ENCODE measurements at regions not wholly inside any gene's neighbourhood (a gene's known extent, or its start where the extent isn't known, plus 50 kb on each side); places are given as distances from the start of the nearest gene placed in this dataset.
"Not testable (repeated sequence)": the region's sequence is repeated elsewhere in the genome, so short reads cannot be mapped to it uniquely, and the experiment has no call there.

DNA sequence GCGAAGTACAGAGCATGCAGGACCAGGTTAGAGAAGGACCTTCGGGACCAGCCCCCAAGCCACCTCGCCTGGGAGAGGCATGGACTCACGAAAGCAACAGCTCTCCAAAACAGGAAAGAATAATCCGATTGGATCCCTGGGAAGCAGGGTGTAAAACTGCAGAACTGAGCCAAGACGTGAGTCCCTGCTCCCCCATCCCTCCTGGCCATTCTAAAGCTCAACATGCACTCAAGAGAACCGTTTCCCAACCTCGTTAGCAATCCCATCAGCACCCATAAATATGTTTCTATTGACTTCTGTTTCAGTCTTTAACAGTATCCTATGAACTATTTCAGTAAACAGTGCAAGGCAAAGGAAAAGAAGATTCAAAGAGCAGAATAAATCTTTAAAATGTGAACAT is 167.0 kb downstream of the COPRS start:
- in situ Hi-C loops (cut with MboI; ENCODE audit: low sequenced_read_pairs), result no loop called here
- Histone ChIP-seq H3K36me3 (replicated peaks) (no peaks in the 10 kb centered on the region), H3K4me3 (no peak overlapping the region), H3K27me3 (ENCODE audit: low read depth) (no peaks in the 10 kb centered on the region), H3K4me1 (no peaks in the 10 kb centered on the region), H3K9me3 (no peaks in the 10 kb centered on the region)
- DNase-seq (ENCODE audit: low spot score in 2 of 2), result no peak

DNA sequence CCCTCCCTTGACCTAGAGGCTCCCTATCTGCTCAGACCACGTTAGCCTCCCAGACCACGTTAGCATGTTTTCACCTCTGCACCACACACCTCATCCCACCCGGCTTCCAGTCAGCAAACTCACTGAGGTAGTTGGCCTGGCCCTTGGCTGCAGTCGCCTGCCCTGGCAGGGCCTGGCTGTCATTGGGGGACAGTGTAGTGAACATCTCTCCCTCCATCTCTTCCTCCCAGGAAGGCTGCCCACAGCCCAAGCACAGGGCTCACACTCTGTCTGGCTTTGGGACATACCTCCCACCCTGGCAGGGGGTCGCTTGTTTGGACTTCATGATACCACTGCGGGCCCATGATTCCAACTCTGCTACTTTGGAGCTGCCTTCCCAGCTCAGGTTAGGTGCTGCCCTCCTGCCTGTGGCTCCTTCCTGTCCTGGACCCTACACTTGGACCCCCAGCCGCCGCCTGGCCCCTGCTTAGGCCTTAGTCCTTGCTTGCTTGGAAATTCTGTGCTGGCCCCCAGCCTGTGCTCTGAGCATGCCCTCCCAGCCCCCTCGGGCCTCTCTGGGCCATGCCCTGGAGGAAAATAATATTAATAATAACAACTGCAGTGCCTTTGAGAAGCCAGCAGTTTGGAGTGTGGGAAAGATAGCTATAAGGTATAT is 167.7 kb downstream of the COPRS start:
- Histone ChIP-seq H3K4me1 (no peaks in the 10 kb centered on the region), H3K4me3 (no peak overlapping the region), H3K36me3 (replicated peaks) (no peaks in the 10 kb centered on the region), H3K27me3 (ENCODE audit: low read depth) (no peaks in the 10 kb centered on the region; the same call in 1 of the 2 replicates), H3K9me3 (no peaks in the 10 kb centered on the region)
- in situ Hi-C loops (cut with MboI; ENCODE audit: low sequenced_read_pairs), result no loop called here
- DNase-seq (ENCODE audit: low spot score in 2 of 2), result no peak

DNA sequence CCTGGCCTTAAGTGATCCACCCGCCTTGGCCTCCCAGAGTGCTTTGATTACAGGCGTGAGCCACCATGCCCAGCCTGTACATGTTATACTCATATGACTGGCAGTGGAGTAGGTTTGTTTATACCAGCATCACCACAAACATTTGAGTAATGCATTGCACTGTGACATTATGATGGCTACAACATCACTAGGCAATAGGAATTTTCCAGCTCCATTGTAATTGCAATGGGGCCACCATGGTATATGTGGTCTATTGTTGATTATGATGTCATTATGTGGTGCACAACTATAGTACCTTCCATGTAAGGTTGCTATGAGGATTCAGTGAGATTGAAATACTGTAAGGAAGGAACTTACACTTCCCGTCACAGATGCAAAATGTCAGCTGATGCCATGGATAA is 168.9 kb downstream of the COPRS start:
- in situ Hi-C loops (cut with MboI; ENCODE audit: low sequenced_read_pairs), result no loop called here
- no peaks in the 10 kb centered on the region for H3K36me3 ChIP-seq (replicated peaks)
- no peaks in the 10 kb centered on the region for H3K4me1 ChIP-seq
- no peak overlapping the region for H3K4me3 ChIP-seq
- no peaks in the 10 kb centered on the region for H3K9me3 ChIP-seq
- no peak for DNase-seq (ENCODE audit: low spot score in 2 of 2)
- no peaks in the 10 kb centered on the region; the same call in 1 of the 2 replicates for H3K27me3 ChIP-seq (ENCODE audit: low read depth)

DNA sequence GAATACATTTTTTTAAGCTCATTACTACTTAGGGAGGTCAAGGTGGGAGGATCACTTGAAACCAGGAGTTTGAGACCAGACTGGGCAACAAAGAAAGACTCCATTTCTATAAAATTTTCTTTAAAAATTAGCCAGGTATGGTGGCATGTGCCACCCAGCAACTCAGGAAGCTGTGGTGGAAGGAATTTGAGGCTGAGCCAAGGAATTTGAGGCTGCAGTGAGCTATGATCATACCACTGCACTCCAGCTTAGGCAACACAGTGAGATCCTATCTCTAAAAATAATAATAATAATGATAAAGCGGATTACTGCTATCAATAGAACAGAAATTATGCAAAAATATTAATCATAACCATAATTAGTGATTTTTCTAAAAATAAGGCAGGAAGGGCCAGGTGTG is 170.3 kb downstream of the COPRS start:
- Histone ChIP-seq H3K4me3 (no peak overlapping the region), H3K4me1 (no peaks in the 10 kb centered on the region), H3K36me3 (replicated peaks) (no peaks in the 10 kb centered on the region), H3K27me3 (ENCODE audit: low read depth) (peaks cover 3% of the 10 kb centered on the region; the same call in 1 of the 2 replicates), H3K9me3 (no peaks in the 10 kb centered on the region)
- no peak for DNase-seq (ENCODE audit: low spot score in 2 of 2)
- in situ Hi-C loops (cut with MboI; ENCODE audit: low sequenced_read_pairs), result no loop called here

- in situ Hi-C loops (cut with MboI; ENCODE audit: low sequenced_read_pairs), result no loop called here
- Histone ChIP-seq H3K4me3 (no peak overlapping the region), H3K36me3 (replicated peaks) (no peaks in the 10 kb centered on the region), H3K9me3 (no peaks in the 10 kb centered on the region), H3K27me3 (ENCODE audit: low read depth) (peaks cover 3% of the 10 kb centered on the region; the same call in 1 of the 2 replicates), H3K4me1 (no peaks in the 10 kb centered on the region)
- DNase-seq (ENCODE audit: low spot score in 2 of 2), result no peak
Measured at GRCh38 chr17:31687505-31688126, 171.4 kb downstream of the COPRS start.

DNA sequence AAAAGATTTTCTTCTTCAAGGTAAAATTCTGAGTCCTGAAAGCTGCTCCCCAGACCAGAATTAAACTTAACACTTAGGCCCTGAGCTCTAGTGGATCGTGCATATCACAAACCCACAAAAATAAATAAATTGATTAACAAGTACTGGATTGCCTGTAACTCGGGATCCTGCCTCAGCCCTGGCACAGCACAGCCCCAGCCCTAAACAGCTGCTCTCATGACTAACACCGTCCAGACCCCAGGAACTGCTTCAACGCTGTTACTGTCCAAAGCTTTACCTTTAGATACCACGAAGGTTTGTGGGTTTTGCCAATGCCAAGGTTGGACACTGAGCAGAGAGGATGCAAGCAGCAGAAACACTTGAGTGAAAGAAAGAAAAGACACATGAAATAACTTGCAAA is 172.5 kb downstream of the COPRS start:
- DNase-seq (ENCODE audit: low spot score in 2 of 2), result no peak
- H3K27me3 ChIP-seq (ENCODE audit: low read depth), result peaks cover 5% of the 10 kb centered on the region; the same call in 1 of the 2 replicates
- H3K4me1 ChIP-seq, result no peaks in the 10 kb centered on the region
- H3K36me3 ChIP-seq (replicated peaks), result no peaks in the 10 kb centered on the region
- in situ Hi-C loops (cut with MboI; ENCODE audit: low sequenced_read_pairs), result no loop called here
- no peaks in the 10 kb centered on the region for H3K9me3 ChIP-seq
- H3K4me3 ChIP-seq, result no peak overlapping the region

DNA sequence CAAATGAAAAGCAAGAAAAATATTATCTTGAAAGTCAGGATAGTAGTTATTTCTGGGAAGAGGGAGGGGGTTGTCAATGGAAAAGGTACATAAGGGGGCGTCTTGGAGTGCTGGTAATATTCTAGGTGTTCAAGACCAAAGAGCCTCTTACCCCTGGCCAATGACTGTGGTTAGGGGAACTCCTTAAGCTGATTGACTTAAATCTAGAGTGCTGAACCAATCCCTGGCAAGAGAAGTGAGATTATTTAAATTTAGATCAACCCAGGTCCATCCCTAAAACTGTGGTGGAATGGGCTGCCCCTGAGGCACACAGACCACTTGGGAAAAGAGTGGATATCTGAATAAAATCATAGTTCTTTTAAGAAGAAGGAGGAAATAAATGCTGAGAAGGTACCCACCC is 174.1 kb downstream of the COPRS start:
- H3K4me1 ChIP-seq, result no peaks in the 10 kb centered on the region
- no peaks in the 10 kb centered on the region for H3K9me3 ChIP-seq
- no peak for DNase-seq (ENCODE audit: low spot score in 2 of 2)
- H3K4me3 ChIP-seq, result no peak overlapping the region
- in situ Hi-C loops (cut with MboI; ENCODE audit: low sequenced_read_pairs), result no loop called here
- no peaks in the 10 kb centered on the region for H3K36me3 ChIP-seq (replicated peaks)
- peaks cover 12% of the 10 kb centered on the region for H3K27me3 ChIP-seq (ENCODE audit: low read depth)

DNA sequence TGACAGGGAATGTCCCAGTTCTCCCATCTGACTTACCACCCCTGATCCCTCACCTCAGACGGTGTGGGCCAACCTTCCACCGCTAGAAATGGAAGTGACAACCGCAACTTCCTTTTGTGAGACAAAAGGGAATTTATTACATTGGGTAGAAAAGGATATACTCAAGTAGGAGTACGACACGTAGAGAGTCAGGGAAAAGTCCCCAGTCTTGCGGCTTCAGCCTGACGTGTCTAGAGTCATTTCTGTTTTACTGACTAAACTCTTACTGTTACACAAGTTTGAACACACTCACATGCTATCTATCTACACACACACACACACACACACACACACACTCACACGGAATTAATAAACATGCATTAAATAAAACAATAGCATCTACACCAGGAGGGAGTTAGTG is 178.9 kb downstream of the COPRS start:
- H3K27me3 ChIP-seq (ENCODE audit: low read depth), result peaks cover 12% of the 10 kb centered on the region
- in situ Hi-C loops (cut with MboI; ENCODE audit: low sequenced_read_pairs), result no loop called here
- no peaks in the 10 kb centered on the region for H3K4me1 ChIP-seq
- H3K9me3 ChIP-seq, result no peaks in the 10 kb centered on the region
- no peaks in the 10 kb centered on the region for H3K36me3 ChIP-seq (replicated peaks)
- no peak overlapping the region for H3K4me3 ChIP-seq
- no peak for DNase-seq (ENCODE audit: low spot score in 2 of 2)

DNA sequence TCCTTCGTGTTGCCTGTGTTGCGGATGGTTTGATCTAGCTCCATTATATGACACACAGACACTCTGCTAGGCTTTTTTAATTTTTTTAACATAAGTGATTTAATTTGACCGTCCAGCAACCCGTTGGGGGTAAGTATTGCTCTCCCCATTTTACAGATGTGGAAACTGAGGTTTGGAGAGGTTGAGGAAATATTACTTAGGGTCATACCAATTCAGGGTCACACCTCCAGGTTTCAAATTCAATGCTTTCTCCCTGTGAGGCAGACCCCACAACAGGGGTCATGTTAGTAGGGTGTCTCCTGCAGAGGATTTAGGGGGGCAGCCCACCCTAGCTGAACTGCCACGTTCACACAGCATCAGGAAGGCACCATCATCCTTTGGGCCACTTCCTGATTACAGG is 179.4 kb downstream of the COPRS start:
- H3K36me3 ChIP-seq (replicated peaks), result no peaks in the 10 kb centered on the region
- in situ Hi-C loops (cut with MboI; ENCODE audit: low sequenced_read_pairs), result no loop called here
- no peaks in the 10 kb centered on the region for H3K9me3 ChIP-seq
- no peaks in the 10 kb centered on the region for H3K4me1 ChIP-seq
- DNase-seq (ENCODE audit: low spot score in 2 of 2), result no peak
- peaks cover 12% of the 10 kb centered on the region for H3K27me3 ChIP-seq (ENCODE audit: low read depth)
- no peak overlapping the region for H3K4me3 ChIP-seq

DNA sequence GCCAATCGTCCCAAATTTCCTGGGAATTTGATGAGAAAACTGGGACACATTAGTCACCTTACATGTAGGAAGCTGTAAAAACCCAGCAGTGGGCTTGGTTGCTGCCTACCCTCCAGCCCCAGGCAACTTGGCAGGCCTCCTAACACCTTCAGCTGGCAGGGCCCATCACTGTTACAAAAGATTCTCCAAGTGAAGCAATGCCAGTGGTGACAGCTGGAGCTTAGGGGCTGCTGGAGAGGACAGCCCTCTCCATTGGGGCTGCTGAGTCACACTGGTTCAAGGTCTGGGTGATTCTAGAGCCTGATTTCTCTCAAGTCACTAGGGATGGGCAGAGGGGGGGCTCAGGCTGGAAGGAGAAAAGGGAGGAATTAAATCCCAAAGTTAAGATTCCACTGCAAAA is 180.6 kb downstream of the COPRS start:
- no peak for DNase-seq (ENCODE audit: low spot score in 2 of 2)
- Histone ChIP-seq H3K27me3 (ENCODE audit: low read depth) (peaks cover 11% of the 10 kb centered on the region), H3K4me1 (no peaks in the 10 kb centered on the region)

DNA sequence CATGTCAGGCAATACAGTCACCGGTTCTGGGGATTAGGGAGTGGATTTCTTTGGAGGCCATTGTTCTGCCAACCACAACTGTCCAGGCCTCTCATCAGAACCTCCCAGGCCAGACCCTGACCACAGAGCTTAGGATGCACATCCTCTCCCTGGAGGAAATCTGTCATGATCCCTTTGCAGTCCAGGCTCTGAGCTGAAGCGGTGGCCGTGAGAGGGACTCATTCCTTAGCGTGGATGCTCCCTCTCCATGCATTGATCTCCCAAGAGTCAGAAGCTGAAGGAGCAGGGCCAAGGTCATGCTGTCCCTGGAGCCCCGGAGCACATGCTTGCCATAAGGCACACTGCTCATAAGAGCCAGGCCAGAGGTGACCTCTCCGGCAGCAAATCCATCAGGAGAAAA is 181.4 kb downstream of the COPRS start:
- H3K4me1 ChIP-seq, result no peaks in the 10 kb centered on the region
- H3K4me3 ChIP-seq, result no peak overlapping the region
- H3K27me3 ChIP-seq (ENCODE audit: low read depth), result peaks cover 11% of the 10 kb centered on the region
- H3K36me3 ChIP-seq (replicated peaks), result no peaks in the 10 kb centered on the region
- H3K9me3 ChIP-seq, result no peaks in the 10 kb centered on the region
- in situ Hi-C loops (cut with MboI; ENCODE audit: low sequenced_read_pairs), result no loop called here
- DNase-seq (ENCODE audit: low spot score in 2 of 2), result no peak

More for the DNA sequence above, 180.6 kb downstream of the COPRS start:
- H3K36me3 ChIP-seq (replicated peaks), result no peaks in the 10 kb centered on the region
- no peaks in the 10 kb centered on the region for H3K9me3 ChIP-seq
- in situ Hi-C loops (cut with MboI; ENCODE audit: low sequenced_read_pairs), result no loop called here
- H3K4me3 ChIP-seq, result no peak overlapping the region

- in situ Hi-C loops (cut with MboI; ENCODE audit: low sequenced_read_pairs), result no loop called here
- Histone ChIP-seq H3K4me3 (no peak overlapping the region), H3K36me3 (replicated peaks) (no peaks in the 10 kb centered on the region), H3K27me3 (ENCODE audit: low read depth) (peaks cover 11% of the 10 kb centered on the region), H3K9me3 (no peaks in the 10 kb centered on the region), H3K4me1 (no peaks in the 10 kb centered on the region)
- no peak for DNase-seq (ENCODE audit: low spot score in 2 of 2)
Measured at GRCh38 chr17:31677036-31677435, 182.0 kb downstream of the COPRS start.

GRCh38 chr17:31675392-31675791 is 183.7 kb downstream of the COPRS start:
- H3K27me3 ChIP-seq (ENCODE audit: low read depth); H3K9me3 ChIP-seq; H3K4me3 ChIP-seq; DNase-seq (ENCODE audit: low spot score in 2 of 2); H3K36me3 ChIP-seq (replicated peaks); in situ Hi-C loops (cut with MboI; ENCODE audit: low sequenced_read_pairs); H3K4me1 ChIP-seq: not testable (repeated sequence)

DNA sequence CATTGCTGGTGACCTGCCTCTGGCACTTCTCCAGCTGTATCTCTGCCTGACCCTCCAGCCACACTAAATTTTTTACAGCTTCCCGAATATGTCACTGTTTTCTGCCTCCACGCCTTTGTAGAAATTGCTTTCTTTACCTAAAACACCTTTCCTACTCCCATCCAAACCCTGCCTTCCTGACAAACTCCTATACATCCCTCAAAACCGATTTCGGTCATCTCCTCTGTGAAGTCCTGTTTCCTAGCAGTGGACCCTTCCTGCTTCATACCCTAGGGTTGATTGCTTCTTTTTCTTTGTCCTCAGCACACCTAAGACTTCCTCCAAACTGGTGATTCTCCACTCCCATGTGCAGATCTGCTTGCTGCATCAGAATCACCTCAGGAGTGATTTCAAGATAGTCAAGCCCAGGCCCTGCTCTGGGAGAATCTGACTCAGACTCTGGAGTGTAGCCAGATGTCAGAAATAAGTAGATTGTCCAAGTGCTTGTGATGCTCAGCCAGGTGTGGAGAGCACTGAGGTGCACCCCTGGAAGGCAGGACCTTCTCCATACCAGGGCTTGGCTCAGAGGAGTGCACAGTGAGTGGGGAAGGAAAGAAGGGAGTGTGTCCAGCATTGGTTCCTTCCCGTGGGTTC is 184.2 kb downstream of the COPRS start:
- no peak for DNase-seq (ENCODE audit: low spot score in 2 of 2)
- in situ Hi-C loops (cut with MboI; ENCODE audit: low sequenced_read_pairs), result no loop called here
- peaks cover 3% of the 10 kb centered on the region; the same call in 1 of the 2 replicates for H3K9me3 ChIP-seq
- H3K36me3 ChIP-seq (replicated peaks), result no peaks in the 10 kb centered on the region
- H3K4me1 ChIP-seq, result no peaks in the 10 kb centered on the region
- peaks cover 2% of the 10 kb centered on the region; the same call in 1 of the 2 replicates for H3K27me3 ChIP-seq (ENCODE audit: low read depth)
- no peak overlapping the region for H3K4me3 ChIP-seq

All from HAP-1 (cell line).